Mesenteric fat pad (tissue), 1 donor: ENCODE measurements at regions not wholly inside any gene's neighbourhood (a gene's known extent, or its start where the extent isn't known, plus 50 kb on each side); places are given as distances from the start of the nearest gene placed in this dataset.
"Not testable (repeated sequence)": the region's sequence is repeated elsewhere in the genome, so short reads cannot be mapped to it uniquely, and the experiment has no call there.

Source experiments
- DNase-seq: peaks from one replicate; pipeline ENCODE4 v3.0.0-alpha.2; 2020; ENCODE audit warnings: low spot score
- donor health status: DM: yes; HTN: yes; CAD: no.

GRCh38 chr10:33862536-33863105, 528.2 kb upstream of the NRP1 start:
- peak; percentile 74 for DNase-seq

- no peak for DNase-seq
These were observed 527.4 kb upstream of the NRP1 start for GRCh38 chr10:33861833-33862232.

GRCh38 chr10:33861016-33861704, 526.7 kb upstream of the NRP1 start:
- DNase-seq, result peak; percentile 9

- no peak for DNase-seq
These were observed 526.1 kb upstream of the NRP1 start for GRCh38 chr10:33860552-33860951.

- no peak for DNase-seq
These were observed 525.0 kb upstream of the NRP1 start for GRCh38 chr10:33859319-33860022.

- no peak for DNase-seq
These were observed 523.9 kb upstream of the NRP1 start for GRCh38 chr10:33858326-33858725.

GRCh38 chr10:33853221-33853620, 518.8 kb upstream of the NRP1 start:
- DNase-seq, result not testable (repeated sequence)

GRCh38 chr10:33843379-33843778, 508.9 kb upstream of the NRP1 start:
- no peak for DNase-seq

- no peak for DNase-seq
These were observed 507.2 kb upstream of the NRP1 start for GRCh38 chr10:33841678-33842077.

- no peak for DNase-seq
These were observed 504.3 kb upstream of the NRP1 start for GRCh38 chr10:33838731-33839130.

GRCh38 chr10:33837736-33838135, 503.3 kb upstream of the NRP1 start:
- DNase-seq, result no peak

- DNase-seq, result no peak
These were observed 501.1 kb upstream of the NRP1 start for GRCh38 chr10:33835556-33835955.

- no peak for DNase-seq
These were observed 499.1 kb upstream of the NRP1 start for GRCh38 chr10:33833566-33833965.

GRCh38 chr10:33832124-33832787, 497.8 kb upstream of the NRP1 start:
- no peak for DNase-seq

- DNase-seq, result no peak
These were observed 497.1 kb upstream of the NRP1 start for GRCh38 chr10:33831591-33831990.

GRCh38 chr10:33829899-33830298, 495.4 kb upstream of the NRP1 start:
- not testable (repeated sequence) for DNase-seq

GRCh38 chr10:33828592-33828991, 494.1 kb upstream of the NRP1 start:
- DNase-seq, result no peak

GRCh38 chr10:33826186-33826585, 491.7 kb upstream of the NRP1 start:
- DNase-seq, result no peak

- no peak for DNase-seq
These were observed 488.3 kb upstream of the NRP1 start for GRCh38 chr10:33822774-33823173.

- no peak for DNase-seq
These were observed 486.1 kb upstream of the NRP1 start for GRCh38 chr10:33820531-33820930.

- no peak for DNase-seq
These were observed 484.7 kb upstream of the NRP1 start for GRCh38 chr10:33819206-33819605.

- no peak for DNase-seq
These were observed 483.9 kb upstream of the NRP1 start for GRCh38 chr10:33818343-33818742.
